ENCODE measurements at regions not wholly inside any gene's neighbourhood (a gene's known extent, or its start where the extent isn't known, plus 50 kb on each side); places are given as distances from the start of the nearest gene placed in this dataset.

- TF ChIP-seq CTCF (IDR thresholded peaks at IDR 0.05) (no peak), POLR2A (IDR thresholded peaks at IDR 0.05) (no peak)
Measured at GRCh38 chr12:91958816-91959215, 186.8 kb downstream of the BTG1 start.

Data from heart left ventricle (tissue), 13 donors.